NCI-H1105 treated with DMSO at 0.1 percent for 48 hours (cell line): ENCODE measurements at regions not wholly inside any gene's neighbourhood (a gene's known extent, or its start where the extent isn't known, plus 50 kb on each side); places are given as distances from the start of the nearest gene placed in this dataset.

Experiments
- DNase-seq: peaks from one replicate; lab custom pipeline; 2025; lab: John Stamatoyannopoulos, UW

DNA sequence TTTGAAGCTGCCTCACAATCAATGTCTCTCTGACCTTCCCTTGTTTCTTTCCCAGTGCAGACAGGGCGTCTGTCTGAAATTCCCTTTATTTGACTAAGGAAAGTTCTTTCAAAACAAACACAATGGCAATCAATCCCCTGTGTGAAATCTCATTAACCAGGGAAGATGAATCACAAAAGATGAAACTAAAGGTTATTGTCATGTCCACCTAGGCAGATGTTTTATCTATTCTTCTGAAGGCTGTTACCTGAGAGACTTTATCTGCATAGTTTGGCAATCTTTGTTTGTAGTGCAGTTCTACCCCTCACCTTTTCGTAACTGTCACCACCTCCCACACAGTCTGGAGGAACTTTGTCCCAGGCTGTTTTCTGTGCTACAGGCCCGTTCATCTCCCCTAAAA lies 217.5 kb upstream of the RIOK2 start:
- no peak for DNase-seq

DNA sequence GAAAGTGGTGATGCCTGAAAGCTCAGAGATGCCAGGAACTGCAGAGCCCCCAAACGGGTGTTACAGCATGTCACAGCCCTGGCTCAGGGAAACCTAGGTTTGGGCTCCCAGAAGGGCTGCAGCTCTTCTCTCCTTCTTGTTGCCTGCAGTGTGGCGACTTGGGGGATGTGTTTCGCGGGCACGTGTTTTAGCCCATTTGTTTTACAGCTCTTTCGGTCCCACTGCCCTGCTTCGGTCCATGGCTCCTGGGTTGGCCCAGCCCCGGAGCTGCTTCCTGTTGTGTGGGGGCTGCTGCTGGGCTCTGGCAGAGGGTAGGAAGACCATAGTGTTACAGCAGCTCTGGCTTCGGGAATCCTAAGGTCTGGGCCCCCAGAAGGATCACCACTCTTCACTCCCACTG lies 222.9 kb upstream of the RIOK2 start:
- DNase-seq, result no peak

DNA sequence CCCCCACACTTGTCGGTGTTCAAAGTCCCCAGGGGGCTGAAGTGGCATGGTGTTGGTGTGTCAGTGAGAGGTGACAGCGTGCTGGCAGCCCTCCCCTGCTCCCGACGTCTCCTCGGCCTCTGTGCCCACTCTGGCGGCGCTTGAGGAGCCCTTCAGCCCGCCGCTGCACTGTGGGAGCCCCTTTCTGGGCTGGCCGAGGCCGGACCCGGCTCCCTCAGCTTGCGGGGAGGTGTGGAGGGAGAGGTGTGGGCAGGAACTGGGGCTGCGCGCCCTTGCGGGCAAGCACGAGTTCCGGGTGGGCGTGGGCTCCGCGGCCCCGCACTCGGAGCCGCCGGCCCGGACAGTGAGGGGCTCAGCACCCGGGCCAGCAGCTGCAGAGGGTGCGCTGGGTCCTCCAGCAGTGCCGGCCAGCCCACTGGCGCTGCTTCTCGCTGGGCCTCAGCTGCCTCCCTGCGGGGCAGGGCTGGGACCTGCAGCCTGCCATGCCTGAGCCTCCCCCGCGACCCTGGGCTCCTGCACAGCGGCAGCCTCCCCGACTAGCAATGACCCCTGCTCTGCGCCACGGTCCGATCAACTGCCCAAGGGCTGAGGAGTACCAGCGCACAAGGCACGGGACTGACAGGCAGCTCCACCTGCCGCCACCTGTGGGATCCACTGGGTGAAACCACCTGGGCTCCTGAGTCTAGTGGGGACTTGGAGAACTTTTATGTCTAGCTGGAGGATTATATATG lies 224.1 kb upstream of the RIOK2 start:
- no peak for DNase-seq

DNA sequence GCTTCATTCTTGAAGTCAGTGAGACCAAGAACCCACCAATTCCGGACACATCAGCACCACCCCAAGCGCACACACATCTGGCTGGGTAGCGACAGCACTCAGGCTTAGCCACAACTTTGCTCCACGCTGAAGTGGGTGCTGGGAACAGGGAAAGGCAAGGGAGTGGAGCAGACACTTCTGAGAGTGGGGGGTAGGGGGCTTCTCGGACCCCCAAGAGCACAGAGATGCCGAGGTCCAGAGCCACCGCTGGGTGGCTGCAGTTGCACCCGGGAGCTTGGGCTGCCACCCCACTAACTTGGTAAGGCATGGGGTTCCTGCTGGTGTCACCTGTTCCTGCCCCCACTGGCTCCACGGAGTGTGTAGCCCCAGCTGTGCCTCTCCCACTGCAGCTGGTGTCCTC lies 225.3 kb upstream of the RIOK2 start:
- DNase-seq, result no peak

DNA sequence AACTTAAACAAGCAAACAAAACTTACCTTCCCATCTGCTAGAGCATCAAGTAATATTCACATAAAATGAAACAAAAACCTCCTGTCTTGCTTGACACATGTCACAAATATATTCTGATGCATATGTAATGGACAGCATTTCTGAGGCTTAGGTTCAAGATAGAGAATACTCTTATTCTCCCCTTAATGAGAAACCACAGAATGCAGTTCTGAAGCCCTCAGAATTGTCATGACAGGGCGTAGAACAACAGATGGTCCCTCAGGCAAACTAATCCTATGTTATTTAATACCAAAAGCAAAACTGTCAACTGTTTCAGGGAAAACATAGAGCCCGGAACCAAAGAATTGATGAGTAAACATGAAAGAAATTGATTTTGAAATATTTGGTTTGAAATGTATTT lies 229.9 kb upstream of the RIOK2 start:
- no peak for DNase-seq

DNA sequence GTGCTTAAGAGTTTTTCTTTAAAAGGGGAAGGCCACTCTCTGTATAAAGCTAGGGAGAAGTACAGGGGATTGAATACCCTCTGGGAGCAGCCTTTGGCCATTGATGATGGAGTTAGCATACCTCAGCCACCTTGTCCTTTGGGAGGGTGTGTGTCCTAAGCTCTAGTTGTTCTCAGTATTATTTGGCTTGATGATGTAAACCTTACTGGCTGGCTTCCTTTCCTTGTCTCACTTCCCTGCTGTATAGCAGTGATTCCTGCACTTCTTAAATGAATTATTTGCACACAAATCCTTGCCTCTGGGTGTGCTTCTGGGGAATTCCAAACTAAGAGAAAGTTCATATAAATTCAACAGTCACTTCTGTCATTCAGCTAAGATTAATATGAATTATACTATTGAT lies 234.9 kb upstream of the RIOK2 start:
- no peak for DNase-seq

DNA sequence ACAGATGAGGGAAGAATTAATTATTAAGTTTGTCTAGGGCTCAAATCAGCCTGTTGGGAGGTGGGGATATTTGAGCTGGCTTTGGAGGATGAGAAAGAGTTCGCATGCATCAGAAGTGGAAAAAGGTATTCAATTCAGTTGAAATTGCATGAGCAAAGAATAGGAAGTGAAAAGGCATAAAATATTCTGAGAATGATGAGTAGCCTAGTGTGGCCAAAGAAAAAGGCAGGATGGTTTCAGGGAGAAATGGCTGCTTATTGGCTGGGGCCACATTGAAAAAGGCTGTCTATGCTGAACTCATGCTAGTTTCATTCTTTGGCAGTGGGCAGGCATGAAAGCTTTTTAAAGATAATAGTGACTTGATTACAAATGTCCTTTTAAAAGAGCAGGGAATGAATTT lies 235.4 kb upstream of the RIOK2 start:
- no peak for DNase-seq

DNA sequence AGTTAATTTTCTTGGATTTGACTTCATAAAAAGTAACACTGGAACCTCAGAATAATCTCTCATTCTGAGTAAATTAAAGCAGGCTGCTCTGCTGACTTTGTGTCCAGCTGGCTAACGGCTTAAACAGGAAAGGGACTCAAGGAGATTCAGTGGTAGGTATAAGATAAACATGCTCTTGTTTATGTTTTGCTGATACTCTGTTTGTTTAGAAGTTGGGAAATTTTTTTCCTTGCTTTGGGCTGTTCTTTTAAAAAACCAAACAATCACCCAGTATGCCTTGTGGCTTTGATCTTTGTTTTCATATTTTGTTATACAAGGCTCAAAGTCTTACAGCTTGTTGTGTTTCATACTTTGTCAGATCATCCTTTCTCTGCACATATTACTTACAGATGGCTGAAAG lies 237.6 kb upstream of the RIOK2 start:
- DNase-seq, result no peak

DNA sequence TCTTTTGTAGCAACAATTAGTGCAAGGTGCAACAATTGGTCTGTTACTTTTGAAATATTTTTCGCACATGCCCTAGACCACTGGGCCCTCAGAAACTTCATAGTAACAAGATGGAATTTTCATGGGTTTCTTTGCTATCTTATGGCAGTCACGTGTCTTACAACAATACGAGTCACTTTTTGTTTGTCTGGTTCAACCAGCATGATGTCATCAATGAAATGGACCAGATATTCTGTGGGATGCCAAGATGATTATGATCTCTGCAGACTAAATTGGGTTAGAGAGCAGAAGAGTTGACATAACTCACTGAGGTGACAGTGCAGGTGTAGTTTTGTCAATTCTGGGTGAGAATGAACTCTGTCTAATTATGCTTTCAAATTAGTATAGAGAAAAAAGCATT lies 239.6 kb upstream of the RIOK2 start:
- no peak for DNase-seq

DNA sequence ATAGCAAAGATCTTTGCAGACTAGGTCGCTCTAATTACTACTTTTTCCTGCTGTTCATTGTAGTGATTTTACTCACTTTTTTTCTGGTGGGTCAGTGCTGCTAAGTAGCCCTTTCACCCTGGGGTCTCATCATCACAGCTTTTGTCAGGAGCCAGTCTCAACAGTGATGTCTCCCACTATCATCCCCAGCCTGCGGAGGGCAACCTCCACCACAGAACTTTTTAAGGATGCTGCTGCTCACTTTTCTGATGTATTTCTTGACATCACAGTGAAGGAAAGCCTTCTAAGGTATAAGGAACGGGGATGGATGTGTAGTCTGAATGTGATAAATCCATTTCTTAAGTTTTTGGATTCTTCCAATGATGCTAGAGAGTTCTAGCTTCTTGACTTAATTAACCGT lies 242.5 kb upstream of the RIOK2 start:
- peak; percentile 2 for DNase-seq

DNA sequence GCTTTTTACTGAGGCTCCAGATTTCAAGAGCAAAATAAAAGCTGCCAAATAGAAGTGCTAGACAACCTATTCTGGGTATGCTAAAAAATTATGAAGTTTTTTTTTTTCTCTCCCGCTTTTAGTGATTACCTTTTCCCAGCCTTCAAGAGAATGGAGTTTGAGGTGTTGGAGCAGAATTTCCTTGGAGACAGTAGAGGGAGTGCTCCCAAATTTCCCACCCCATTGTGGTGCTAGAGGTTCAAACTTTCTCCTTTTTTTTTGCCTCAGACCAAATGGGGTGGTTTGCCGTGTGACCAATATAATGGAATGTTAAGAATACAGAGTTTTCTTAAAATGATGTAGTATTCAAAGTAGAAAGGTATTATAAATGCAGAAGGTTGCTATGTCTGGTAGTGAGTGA lies 244.2 kb upstream of the RIOK2 start:
- DNase-seq, result no peak

DNA sequence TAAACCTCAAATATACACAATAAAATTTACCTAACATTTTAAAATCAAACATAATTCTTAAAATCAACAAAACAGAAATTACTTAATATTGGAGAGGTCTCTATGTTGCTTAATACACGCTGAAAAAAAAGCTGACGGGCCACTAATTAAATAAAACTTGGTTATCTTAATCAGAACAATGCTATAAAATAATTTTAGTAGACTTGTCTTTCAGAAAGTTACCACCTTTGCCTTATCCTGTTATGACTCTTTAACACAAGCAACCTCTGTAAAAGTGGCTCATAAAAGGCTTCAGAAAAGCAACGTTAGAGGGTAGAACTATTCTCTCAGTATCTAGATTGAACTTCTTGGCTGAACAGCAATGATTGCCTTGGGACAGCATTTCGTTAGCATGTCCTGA lies 251.0 kb upstream of the RIOK2 start:
- DNase-seq, result no peak

DNA sequence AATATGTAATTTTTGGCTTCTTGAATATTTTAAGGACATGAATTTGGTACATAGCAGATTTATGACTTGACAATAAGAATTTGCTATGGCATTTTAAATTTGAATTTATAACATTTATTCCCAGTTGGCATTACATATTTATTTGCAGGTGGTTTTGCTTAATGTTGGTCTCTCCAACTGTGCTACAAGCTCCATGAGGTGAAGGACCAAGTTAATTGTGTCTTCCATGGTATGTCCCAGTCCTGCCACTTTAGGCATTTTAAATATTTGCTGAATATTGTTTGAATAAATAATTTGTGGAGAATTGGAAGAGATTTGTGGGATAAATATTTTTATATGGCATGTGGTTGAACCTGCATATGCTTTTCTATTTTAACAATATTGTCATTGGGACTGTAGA lies 253.4 kb upstream of the RIOK2 start:
- DNase-seq, result no peak

DNA sequence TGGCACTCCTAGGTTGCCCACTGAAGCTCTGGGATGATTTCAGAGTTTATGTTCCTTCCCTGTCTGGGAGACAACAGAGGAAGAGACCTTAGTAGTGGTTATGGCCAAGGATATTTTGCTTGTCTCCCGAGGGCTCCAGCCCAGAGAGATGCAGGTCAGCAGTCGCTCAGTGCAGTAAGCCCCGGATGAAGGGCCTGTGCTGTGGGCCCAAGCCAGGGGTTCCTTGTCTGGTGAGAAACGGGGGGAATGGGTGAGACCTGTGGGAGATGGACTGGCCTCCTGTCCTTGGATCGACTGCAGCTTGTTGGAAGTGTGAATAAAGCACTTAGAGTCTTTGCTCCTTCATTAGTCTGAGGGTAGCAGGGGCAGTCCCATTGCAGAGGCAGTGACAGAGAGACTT lies 260.7 kb upstream of the RIOK2 start:
- no peak for DNase-seq

DNA sequence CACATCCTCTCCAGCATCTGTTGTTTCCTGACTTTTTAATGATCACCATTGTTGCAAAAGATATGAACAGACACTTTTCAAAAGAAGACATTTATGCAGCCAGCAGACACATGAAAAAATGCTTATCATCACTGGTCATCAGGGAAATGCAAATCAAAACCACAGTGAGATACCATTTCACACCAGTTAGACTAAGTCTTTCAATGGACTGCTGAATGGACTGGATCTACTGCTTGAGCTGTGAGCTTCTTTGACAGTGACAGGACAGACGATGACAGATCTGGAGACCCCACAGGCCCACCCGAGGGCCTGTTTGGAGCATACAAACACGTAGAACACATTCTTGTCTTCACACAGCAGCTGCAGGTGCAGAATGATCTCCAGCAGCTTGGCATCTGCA lies 266.1 kb upstream of the RIOK2 start:
- no peak for DNase-seq

DNA sequence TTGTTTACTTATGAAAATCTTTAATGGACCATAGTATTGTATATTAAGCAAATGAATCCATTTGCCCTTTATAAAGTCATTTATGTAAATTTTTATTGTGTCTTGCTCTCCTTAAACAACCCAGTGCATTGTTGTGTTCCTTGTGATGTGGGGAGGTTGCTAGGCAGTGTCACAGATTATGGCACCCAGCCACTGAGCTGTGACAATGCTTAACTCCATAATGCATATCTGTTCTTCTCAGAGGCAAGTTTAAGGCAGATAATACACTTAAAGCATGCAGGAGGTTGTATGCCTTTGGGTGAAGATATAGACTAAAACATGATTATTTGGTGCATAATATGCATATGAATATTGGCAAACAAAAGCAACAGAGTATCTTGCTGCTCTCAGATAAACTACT lies 269.6 kb upstream of the RIOK2 start:
- DNase-seq, result no peak

DNA sequence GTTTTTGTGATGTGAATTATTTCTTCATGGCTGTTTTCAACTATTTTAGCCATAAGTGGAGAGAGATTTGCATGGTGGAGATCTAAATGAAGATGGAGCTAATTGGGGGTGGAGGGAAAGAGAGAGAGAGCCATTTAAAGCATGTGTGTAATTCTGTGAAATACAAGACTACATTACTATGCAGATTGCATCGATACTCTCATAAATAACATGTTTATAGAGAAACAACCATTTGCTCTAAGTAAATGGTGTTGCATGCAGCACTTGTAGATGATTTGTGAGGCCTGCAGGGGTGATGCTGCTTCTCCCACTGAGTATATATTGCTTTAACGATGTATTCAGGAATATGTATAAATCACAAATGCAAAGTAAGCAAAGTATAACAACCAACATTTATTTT lies 270.2 kb upstream of the RIOK2 start:
- DNase-seq, result no peak

DNA sequence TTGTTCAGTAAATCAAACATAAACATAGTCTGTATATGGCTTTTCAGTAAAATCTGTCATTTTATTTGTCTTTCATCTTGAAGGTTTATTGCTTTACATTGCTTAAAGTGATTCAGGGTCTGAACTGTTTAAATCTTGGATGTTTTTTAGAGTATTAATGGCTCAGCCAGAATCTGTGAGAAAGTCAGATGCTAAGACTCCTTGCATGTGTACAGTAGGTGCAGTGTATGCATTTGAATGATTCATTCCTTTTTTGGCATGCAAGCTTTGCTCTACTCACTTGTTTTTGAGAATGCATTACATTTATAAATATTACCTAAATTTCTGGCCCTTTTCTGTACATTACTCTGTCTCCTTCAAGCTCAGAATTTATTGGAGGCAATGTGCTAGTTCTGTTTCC lies 271.0 kb upstream of the RIOK2 start:
- DNase-seq, result no peak

DNA sequence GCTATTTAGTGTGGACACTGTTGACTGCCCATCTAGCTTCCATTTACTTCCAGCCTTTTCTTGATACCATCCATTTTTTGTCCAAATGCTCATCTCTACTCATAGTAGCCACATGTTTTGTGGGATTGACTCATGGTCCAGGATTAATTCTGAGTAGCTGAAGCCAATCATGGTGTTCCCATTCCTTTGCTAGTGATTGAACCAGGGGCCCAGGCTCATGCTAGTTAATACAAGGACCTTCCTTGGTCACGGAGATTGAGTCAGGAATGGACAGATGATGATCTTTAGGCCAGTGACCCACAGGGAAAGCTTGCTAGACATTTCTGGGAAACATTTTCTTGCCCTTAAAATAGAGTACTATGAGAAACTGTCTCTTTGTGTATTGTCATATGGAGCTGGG lies 272.9 kb upstream of the RIOK2 start:
- DNase-seq, result no peak

DNA sequence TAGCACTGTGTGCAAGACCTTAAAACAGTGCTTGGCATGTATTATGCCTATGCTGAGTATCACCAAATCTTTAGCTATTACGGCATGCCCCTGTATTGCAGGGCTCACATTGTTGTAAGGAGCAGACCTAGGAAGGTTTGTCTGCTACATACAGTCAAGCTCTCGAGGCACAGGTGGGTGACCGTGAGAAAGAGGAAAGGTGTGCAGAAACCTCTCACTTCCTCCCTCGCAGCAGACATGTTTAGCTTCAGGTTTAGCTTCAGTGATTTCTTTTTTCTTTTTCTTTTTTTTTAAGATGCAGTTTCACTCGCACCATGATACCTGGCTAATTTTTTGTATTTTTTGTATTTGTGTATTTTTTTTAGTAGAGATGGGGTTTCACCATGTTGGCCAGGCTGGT lies 275.8 kb upstream of the RIOK2 start:
- DNase-seq, result no peak

DNA sequence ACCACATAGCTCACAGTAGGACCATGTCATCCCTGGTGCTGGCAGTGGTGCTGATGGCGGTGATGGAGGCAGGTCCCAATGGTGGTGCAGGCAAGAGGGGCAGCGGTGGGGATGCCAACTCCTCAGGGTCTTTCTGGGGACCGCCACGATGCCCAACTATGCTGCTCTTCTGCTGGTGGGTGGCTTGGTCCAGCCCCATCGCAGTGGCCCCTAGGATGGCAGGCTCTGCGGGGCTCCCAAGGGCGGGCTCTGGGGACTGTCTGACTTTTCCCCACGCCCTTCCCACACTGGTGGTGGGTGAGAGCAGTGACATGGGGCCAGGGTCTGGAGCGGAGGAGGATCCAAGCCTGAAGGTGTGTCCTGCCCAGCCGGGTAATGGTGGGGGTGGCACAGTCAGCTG lies 288.9 kb upstream of the RIOK2 start:
- DNase-seq, result no peak

DNA sequence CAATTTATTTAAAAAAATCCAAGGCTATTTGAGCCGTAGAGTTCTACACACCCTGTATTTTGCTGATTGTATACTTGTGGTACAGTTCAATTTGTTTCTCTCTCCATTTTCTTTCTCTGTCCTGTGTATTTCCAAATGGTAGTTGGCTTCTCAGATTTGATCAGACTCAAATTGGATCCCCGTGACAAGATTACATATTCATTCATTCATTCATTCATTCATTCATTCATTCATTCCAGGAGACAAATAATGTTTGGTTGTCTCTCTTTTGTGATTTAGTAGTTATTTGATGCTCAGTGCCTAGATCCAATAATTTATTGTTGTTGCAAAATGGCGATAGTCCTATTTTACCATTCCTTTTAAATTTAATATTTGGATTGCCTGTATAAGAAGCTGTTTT lies 292.8 kb upstream of the RIOK2 start:
- DNase-seq, result no peak

DNA sequence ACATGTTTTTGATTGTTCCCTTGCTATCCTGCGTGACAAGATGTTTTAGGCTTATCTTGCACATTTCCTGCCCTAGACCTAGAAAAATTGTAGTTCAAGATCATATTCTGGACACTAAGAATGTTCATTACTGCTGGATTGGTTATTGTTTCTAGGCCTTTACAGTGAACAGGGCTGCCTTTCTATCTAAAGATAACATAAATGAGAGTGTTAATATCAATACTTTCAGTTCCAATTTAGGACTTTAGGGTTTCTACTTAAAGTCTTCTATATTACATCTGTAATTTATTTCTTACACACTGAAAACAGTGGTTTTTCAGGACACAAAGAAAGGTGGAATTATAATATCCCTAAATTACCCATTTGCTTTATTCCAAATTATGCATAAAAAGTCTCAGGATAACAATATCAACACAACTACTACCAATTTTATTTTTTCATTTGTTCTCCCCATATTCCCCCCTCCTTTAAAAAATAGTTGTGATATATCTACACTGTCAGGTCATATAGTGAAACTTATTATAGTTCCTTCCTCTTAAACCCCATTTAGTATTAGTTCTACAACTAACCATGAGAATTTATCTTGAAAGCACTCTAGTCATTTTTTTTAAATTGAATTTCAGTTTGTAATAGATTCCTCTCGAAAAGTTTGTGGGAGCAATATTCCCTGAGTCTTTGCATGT lies 293.9 kb upstream of the RIOK2 start:
- no peak for DNase-seq

DNA sequence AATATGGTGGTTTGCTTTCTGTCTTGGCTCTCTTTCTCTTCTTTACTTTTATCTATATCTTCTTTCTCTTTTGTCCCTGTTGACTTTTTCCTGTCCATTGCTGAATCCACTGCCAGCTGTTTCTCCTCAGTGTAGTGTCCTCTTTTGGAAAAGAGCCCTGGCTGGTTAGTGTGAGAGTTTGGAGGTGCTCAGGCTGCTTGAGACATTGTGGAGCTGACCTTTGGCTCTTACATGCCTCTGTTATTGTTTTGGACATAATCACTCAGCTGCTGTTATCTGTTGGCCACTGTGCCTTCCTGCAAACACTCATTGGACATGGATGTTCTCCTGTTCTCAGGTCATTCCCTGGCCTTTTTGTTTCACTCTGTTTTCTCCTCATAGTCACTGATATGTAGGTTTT lies 295.4 kb upstream of the RIOK2 start:
- no peak for DNase-seq
